ENCODE measurements at regions not wholly inside any gene's neighbourhood (a gene's known extent, or its start where the extent isn't known, plus 50 kb on each side); places are given as distances from the start of the nearest gene placed in this dataset.

DNA sequence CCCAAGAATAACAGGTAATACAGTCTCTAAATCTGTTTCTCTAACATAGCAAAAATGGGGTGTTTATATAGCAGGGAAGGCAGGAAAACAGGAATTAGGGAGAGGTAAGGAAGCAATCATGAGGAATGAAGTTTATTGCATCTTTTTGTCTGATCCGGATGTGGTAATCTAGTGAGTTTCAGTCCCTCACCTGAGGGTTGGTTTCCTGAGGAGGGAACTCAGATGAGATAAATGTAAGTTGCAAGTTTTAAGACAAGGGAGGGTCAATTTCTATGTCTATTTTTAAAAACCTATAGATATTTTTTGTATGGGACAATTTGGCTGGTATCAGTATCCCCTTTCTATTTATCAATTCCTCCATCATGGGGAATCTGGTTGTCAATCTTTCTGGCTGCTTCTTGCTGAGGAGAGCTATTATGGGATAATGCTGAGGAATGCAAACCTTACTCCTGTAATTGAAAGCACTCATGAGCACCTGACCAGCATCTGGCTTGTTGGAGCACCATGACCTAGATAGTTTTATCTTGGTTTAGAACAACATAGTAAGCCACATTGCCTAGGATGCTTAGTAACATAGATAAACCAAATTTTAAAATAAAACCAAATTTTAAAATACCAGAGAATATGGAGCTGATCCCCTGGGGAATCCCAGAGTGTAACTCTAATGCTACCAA is 130.1 kb downstream of the ADAM29 start:
- TF ChIP-seq, protein P1, sequence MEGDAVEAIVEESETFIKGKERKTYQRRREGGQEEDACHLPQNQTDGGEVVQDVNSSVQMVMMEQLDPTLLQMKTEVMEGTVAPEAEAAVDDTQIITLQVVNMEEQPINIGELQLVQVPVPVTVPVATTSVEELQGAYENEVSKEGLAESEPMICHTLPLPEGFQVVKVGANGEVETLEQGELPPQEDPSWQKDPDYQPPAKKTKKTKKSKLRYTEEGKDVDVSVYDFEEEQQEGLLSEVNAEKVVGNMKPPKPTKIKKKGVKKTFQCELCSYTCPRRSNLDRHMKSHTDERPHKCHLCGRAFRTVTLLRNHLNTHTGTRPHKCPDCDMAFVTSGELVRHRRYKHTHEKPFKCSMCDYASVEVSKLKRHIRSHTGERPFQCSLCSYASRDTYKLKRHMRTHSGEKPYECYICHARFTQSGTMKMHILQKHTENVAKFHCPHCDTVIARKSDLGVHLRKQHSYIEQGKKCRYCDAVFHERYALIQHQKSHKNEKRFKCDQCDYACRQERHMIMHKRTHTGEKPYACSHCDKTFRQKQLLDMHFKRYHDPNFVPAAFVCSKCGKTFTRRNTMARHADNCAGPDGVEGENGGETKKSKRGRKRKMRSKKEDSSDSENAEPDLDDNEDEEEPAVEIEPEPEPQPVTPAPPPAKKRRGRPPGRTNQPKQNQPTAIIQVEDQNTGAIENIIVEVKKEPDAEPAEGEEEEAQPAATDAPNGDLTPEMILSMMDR (conservative IDR thresholded peaks at IDR 0.05; ENCODE audit: low read length), result no peak
- TF ChIP-seq EZH2phosphoT487 (IDR thresholded peaks at IDR 0.05; ENCODE audit: borderline replicate concordance, low read depth, low read length), result no peak

Measured in OCI-LY7 (cell line).